Breast epithelium (tissue), 3 donors: ENCODE measurements at regions not wholly inside any gene's neighbourhood (a gene's known extent, or its start where the extent isn't known, plus 50 kb on each side); places are given as distances from the start of the nearest gene placed in this dataset.

Source experiments
- CTCF ChIP-seq, 3 donors: fragments of 450-650 bp; IDR thresholded peaks; one replicate each; pipeline ENCODE4 v1.5.1; 2016 to 2017; ENCODE audit warnings: antibody characterized with exemption in 3 of 3, mild to moderate bottlenecking in 3 of 3, moderate library complexity in 3 of 3
- POLR2A ChIP-seq: fragments of 450-650 bp; IDR thresholded peaks from one replicate; pipeline ENCODE4 v1.6.1; 2016; ENCODE audit warnings: antibody characterized with exemption, mild to moderate bottlenecking, moderate library complexity
- POLR2AphosphoS5 ChIP-seq, 3 donors: sonication (generic); formaldehyde crosslinking; IDR thresholded peaks; one replicate each; pipeline ENCODE4 v1.6.1; 2017; ENCODE audit warnings: antibody characterized with exemption in 3 of 3

GRCh38 chr1:91098299-91098906 lies 76.6 kb upstream of the ZNF644 start:
- TF ChIP-seq CTCF (IDR thresholded peaks at IDR 0.05): no peak
- no peak for TF ChIP-seq POLR2A
- no peak for TF ChIP-seq POLR2AphosphoS5 (IDR thresholded peaks at IDR 0.05)
